ENCODE measurements at regions not wholly inside any gene's neighbourhood (a gene's known extent, or its start where the extent isn't known, plus 50 kb on each side); places are given as distances from the start of the nearest gene placed in this dataset.

GRCh38 chr9:78821126-78821822 lies 524.3 kb downstream of the PSAT1 start:
- no peak overlapping the region for H3K4me3 ChIP-seq (ENCODE audit: low read length)
- WGBS (ENCODE audit: insufficient coverage), result 51% methylated on average over 9 of the region's 9 CpGs
- ATAC-seq, result peak in 1 of 3 donors; percentile 58

GRCh38 chr9:78826527-78826926 lies 529.6 kb downstream of the PSAT1 start:
- no peak for TF ChIP-seq CTCF (IDR thresholded peaks at IDR 0.05)
- Histone ChIP-seq H3K27ac (ENCODE audit: low read length) (no peak overlapping the region), H3K36me3 (ENCODE audit: control insufficient read depth, insufficient read depth, low read length) (no peaks in the 10 kb centered on the region), H3K4me1 (ENCODE audit: control insufficient read depth, insufficient read depth, low read length) (no peaks in the 10 kb centered on the region), H3K4me3 (ENCODE audit: low read length) (no peak overlapping the region), H3K27me3 (ENCODE audit: control insufficient read depth, insufficient read depth, low read length) (no peaks in the 10 kb centered on the region), H3K9me3 (ENCODE audit: control insufficient read depth, insufficient read depth, low read length) (no peaks in the 10 kb centered on the region)
- H3K4me1 Mint-ChIP-seq, result no peaks in the 10 kb centered on the region
- DNase-seq (no peak), ATAC-seq (no peak)
- intact Hi-C loops (cut with micrococcal nuclease), result no loop called here
- WGBS (ENCODE audit: insufficient coverage), result 96% methylated on average over 3 of the region's 3 CpGs
- no peak overlapping the region for H3K27ac Mint-ChIP-seq
- H3K27me3 Mint-ChIP-seq (ENCODE audit: low read depth in 2 of 2), result no peaks in the 10 kb centered on the region
- no peaks in the 10 kb centered on the region for H3K36me3 Mint-ChIP-seq
- no peak overlapping the region for H3K4me3 Mint-ChIP-seq
- peaks cover 0 to 2% of the 10 kb centered on the region in 2 donors for H3K9me3 Mint-ChIP-seq

More at GRCh38 chr9:78821126-78821822, 524.3 kb downstream of the PSAT1 start:
- no peaks in the 10 kb centered on the region for H3K27me3 Mint-ChIP-seq (ENCODE audit: low read depth in 2 of 2)
- H3K4me3 Mint-ChIP-seq, result peak overlapping the region; percentile 69
- H3K4me1 Mint-ChIP-seq, result peaks cover 5% of the 10 kb centered on the region in 2 donors
- H3K36me3 Mint-ChIP-seq, result no peaks in the 10 kb centered on the region
- H3K9me3 Mint-ChIP-seq, result no peaks in the 10 kb centered on the region
- H3K27ac Mint-ChIP-seq, result no peak overlapping the region
- peak; percentile 59 for TF ChIP-seq CTCF (IDR thresholded peaks at IDR 0.05)
- Histone ChIP-seq H3K27me3 (ENCODE audit: control insufficient read depth, insufficient read depth, low read length) (no peaks in the 10 kb centered on the region), H3K27ac (ENCODE audit: low read length) (no peak overlapping the region), H3K4me1 (ENCODE audit: control insufficient read depth, insufficient read depth, low read length) (no peaks in the 10 kb centered on the region), H3K9me3 (ENCODE audit: control insufficient read depth, insufficient read depth, low read length) (no peaks in the 10 kb centered on the region), H3K36me3 (ENCODE audit: control insufficient read depth, insufficient read depth, low read length) (no peaks in the 10 kb centered on the region)
- peak in 1 of 2 donors; percentile 39 for DNase-seq
- intact Hi-C loops (cut with micrococcal nuclease), result loop anchor here (5.0 kb wide), 1 partner anchor 1126 kb away; no protein-coding TSS in a partner anchor

- Mint-ChIP-seq H3K4me1 (no peaks in the 10 kb centered on the region), H3K4me3 (no peak overlapping the region), H3K36me3 (no peaks in the 10 kb centered on the region), H3K27me3 (ENCODE audit: low read depth in 2 of 2) (no peaks in the 10 kb centered on the region), H3K27ac (no peak overlapping the region), H3K9me3 (peaks cover 0 to 2% of the 10 kb centered on the region in 2 donors)
- intact Hi-C loops (cut with micrococcal nuclease), result no loop called here
- DNase-seq, result no peak
- ATAC-seq, result no peak
- Histone ChIP-seq H3K27me3 (ENCODE audit: control insufficient read depth, insufficient read depth, low read length) (no peaks in the 10 kb centered on the region), H3K36me3 (ENCODE audit: control insufficient read depth, insufficient read depth, low read length) (no peaks in the 10 kb centered on the region), H3K27ac (ENCODE audit: low read length) (no peak overlapping the region), H3K4me3 (ENCODE audit: low read length) (no peak overlapping the region), H3K4me1 (ENCODE audit: control insufficient read depth, insufficient read depth, low read length) (no peaks in the 10 kb centered on the region), H3K9me3 (ENCODE audit: control insufficient read depth, insufficient read depth, low read length) (no peaks in the 10 kb centered on the region)
- 95% methylated on average over 6 of the region's 6 CpGs for WGBS (ENCODE audit: insufficient coverage)
- no peak for TF ChIP-seq CTCF (IDR thresholded peaks at IDR 0.05)
These were observed 531.6 kb downstream of the PSAT1 start for GRCh38 chr9:78828521-78828920.

GRCh38 chr9:78830301-78830700 lies 533.4 kb downstream of the PSAT1 start:
- no peak for DNase-seq
- Histone ChIP-seq H3K4me1 (ENCODE audit: control insufficient read depth, insufficient read depth, low read length) (no peaks in the 10 kb centered on the region), H3K27ac (ENCODE audit: low read length) (no peak overlapping the region), H3K4me3 (ENCODE audit: low read length) (no peak overlapping the region), H3K9me3 (ENCODE audit: control insufficient read depth, insufficient read depth, low read length) (no peaks in the 10 kb centered on the region), H3K36me3 (ENCODE audit: control insufficient read depth, insufficient read depth, low read length) (no peaks in the 10 kb centered on the region), H3K27me3 (ENCODE audit: control insufficient read depth, insufficient read depth, low read length) (no peaks in the 10 kb centered on the region)
- intact Hi-C loops (cut with micrococcal nuclease), result no loop called here
- peaks cover 0 to 2% of the 10 kb centered on the region in 2 donors for H3K9me3 Mint-ChIP-seq
- no peaks in the 10 kb centered on the region for H3K27me3 Mint-ChIP-seq (ENCODE audit: low read depth in 2 of 2)
- 57% methylated on average over 1 of the region's 1 CpG for WGBS (ENCODE audit: insufficient coverage)
- H3K36me3 Mint-ChIP-seq, result no peaks in the 10 kb centered on the region
- no peaks in the 10 kb centered on the region for H3K4me1 Mint-ChIP-seq
- TF ChIP-seq CTCF (IDR thresholded peaks at IDR 0.05), result no peak
- no peak for ATAC-seq
- no peak overlapping the region for H3K27ac Mint-ChIP-seq
- no peak overlapping the region for H3K4me3 Mint-ChIP-seq
